Psoas muscle (tissue), 7 donors: ENCODE measurements at regions not wholly inside any gene's neighbourhood (a gene's known extent, or its start where the extent isn't known, plus 50 kb on each side); places are given as distances from the start of the nearest gene placed in this dataset.

Experiments used
- ATAC-seq, 4 donors: fragments of 200-7000 bp; cut with Tn5 transposase; one replicate each; pipeline ENCODE4 v1.9.1; 2020; ENCODE audit warnings: moderate library complexity in 3 of 4, mild to moderate bottlenecking in 2 of 4
- DNase-seq, 2 donors: peaks; one replicate each; pipeline ENCODE4 v3.0.0-alpha.2; 2020
- H3K27ac ChIP-seq: fragments of 200-600 bp; one replicate; pipeline ENCODE4 v1.8.0; 2022
- H3K27me3 ChIP-seq, 3 donors: fragments of 200-600 bp in 1 of 3; one replicate each; pipeline versions ENCODE4 v1.6.1 to v1.8.0; 2013 to 2022; ENCODE audit warnings: low read length in 2 of 3, mild to moderate bottlenecking in 2 of 3, moderate library complexity in 1 of 3; ENCODE audit not compliant: insufficient read depth in 3 of 3
- H3K36me3 ChIP-seq, 2 donors: fragments of 200-600 bp in 1 of 2; one replicate each; pipeline versions ENCODE4 v1.6.1 to v1.8.0; 2013 to 2022; ENCODE audit warnings: low read depth in 1 of 2, mild to moderate bottlenecking in 1 of 2, moderate library complexity in 1 of 2; ENCODE audit not compliant: insufficient read depth in 1 of 2
- H3K4me1 ChIP-seq: fragments of 200-600 bp; one replicate; pipeline ENCODE4 v1.8.0; 2022
- H3K4me3 ChIP-seq: fragments of 200-600 bp; one replicate; pipeline ENCODE4 v1.8.0; 2022; ENCODE audit warnings: mild to moderate bottlenecking
- H3K9me3 ChIP-seq: fragments of 200-600 bp; one replicate; pipeline ENCODE4 v1.8.0; 2022
- WGBS, 3 donors: extraction: QIAGEN DNeasy Blood & Tissue Kit; methylation state at CpG; one replicate each; pipeline versions ENCODE4 v1.1.6 to v1.1.7; 2013; 5-methylcytosine and 5-hydroxymethylcytosine counted together
- intact Hi-C, 2 donors: fragments of 100-400 bp; cut with DNase I; formaldehyde crosslinking; loops; one replicate each; pipeline versions ENCODE4 v1.11.0 to v1.14.2; 2022
- TF ChIP-seq, protein P1 (sequence below): fragments of 200-600 bp; IDR thresholded peaks from one replicate; pipeline ENCODE4 v1.8.0; 2022; ENCODE audit warnings: antibody characterized with exemption
- donor health status: healthy with polysubstance abuse.
- donor health status: DM: no; HTN: no; CAD: no; lungs with moderate emphysema.
- donor health status: Bipolar disorder and iron deficiency.
- donor health status: healthy.
- donor health status: DM: yes; HTN: yes; CAD: no.
- donor health status: DM: no; HTN: no; CAD: no.
- donor health status: DM: yes; HTN: yes; CAD: no.

DNA sequence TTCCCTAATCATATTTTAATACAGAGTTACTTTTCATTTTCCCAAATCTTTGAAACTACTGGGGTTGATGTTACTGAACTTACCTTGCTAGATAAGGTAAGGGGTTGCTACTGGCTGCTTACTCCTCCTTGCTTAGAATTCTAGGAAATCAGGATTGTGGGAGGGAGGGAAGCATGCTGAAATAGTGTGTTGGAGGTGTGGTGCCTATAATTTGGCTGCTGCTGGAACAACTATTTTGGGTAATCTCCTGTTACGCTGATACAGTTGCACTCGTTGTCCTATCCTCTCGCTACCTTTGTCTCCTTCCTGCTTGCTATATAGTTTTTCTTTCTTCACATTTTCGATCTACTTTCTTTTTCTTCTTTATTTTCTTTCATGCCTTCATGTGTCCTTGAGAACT is 83.7 kb downstream of the BMP2 start:
- no peaks in the 10 kb centered on the region for H3K9me3 ChIP-seq
- 65 to 80% (median 78%) methylated on average over 4 of the region's 4 CpGs for WGBS, 3 donors
- H3K36me3 ChIP-seq: no peaks in the 10 kb centered on the region
- intact Hi-C loops: no loop called here
- H3K4me3 ChIP-seq: no peak overlapping the region
- ATAC-seq (no peak), DNase-seq (no peak)
- TF ChIP-seq, protein P1, sequence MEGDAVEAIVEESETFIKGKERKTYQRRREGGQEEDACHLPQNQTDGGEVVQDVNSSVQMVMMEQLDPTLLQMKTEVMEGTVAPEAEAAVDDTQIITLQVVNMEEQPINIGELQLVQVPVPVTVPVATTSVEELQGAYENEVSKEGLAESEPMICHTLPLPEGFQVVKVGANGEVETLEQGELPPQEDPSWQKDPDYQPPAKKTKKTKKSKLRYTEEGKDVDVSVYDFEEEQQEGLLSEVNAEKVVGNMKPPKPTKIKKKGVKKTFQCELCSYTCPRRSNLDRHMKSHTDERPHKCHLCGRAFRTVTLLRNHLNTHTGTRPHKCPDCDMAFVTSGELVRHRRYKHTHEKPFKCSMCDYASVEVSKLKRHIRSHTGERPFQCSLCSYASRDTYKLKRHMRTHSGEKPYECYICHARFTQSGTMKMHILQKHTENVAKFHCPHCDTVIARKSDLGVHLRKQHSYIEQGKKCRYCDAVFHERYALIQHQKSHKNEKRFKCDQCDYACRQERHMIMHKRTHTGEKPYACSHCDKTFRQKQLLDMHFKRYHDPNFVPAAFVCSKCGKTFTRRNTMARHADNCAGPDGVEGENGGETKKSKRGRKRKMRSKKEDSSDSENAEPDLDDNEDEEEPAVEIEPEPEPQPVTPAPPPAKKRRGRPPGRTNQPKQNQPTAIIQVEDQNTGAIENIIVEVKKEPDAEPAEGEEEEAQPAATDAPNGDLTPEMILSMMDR: no peak
- no peak overlapping the region for H3K27ac ChIP-seq
- no peaks in the 10 kb centered on the region for H3K4me1 ChIP-seq
- H3K27me3 ChIP-seq: no peaks in the 10 kb centered on the region

DNA sequence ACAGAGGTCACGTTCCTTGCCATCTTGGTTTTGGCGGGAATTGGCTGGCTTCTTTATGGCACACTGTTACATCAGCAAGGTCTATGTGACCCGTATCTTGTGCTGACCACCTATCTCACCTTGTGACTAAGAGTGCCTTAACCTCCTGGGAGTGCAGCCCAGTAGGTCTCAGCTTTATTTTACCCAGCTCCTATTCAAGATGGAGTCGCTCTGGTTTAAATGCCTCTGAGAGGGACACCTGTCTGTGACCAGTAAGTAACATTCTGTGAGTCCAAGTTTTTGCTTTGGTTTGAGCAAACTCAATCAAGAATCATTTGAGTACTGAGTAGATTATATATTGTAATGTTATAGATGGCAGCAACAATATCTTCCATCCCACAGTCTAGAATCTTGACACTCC is 85.0 kb downstream of the BMP2 start:
- 88 to 93% (median 92%) methylated on average over 4 of the region's 4 CpGs for WGBS, 3 donors
- no peak for ATAC-seq
- Histone ChIP-seq H3K9me3 (no peaks in the 10 kb centered on the region), H3K27me3 (no peaks in the 10 kb centered on the region), H3K27ac (no peak overlapping the region), H3K36me3 (no peaks in the 10 kb centered on the region), H3K4me1 (no peaks in the 10 kb centered on the region), H3K4me3 (no peak overlapping the region)
- intact Hi-C loops: no loop called here
- no peak for DNase-seq
- TF ChIP-seq, protein P1: no peak

DNA sequence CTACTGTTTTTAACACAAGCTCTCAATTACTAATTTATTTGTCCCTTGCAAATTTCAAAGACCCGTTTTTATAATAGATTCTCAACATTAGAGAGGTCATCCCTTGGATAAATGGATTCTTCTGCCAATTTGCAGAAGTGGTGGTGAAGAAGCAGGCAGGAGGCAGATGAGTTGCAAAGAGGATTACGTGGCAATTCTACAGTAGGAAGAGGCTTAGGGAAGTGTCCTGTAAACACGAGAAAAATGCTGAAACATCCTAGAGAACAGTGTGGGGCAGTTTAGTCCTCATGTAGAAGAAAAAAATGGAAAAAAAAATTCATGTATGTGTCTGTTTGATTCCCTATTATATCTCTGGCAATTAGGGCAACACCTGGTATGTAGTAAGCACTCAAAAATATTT is 87.6 kb downstream of the BMP2 start:
- Histone ChIP-seq H3K9me3 (no peaks in the 10 kb centered on the region), H3K4me1 (no peaks in the 10 kb centered on the region), H3K27ac (no peak overlapping the region), H3K36me3 (no peaks in the 10 kb centered on the region), H3K27me3 (no peaks in the 10 kb centered on the region), H3K4me3 (no peak overlapping the region)
- 44 to 50% (median 45%) methylated on average over 3 of the region's 3 CpGs for WGBS, 3 donors
- TF ChIP-seq, protein P1: no peak
- ATAC-seq (no peak), DNase-seq (no peak)
- intact Hi-C loops: no loop called here

GRCh38 chr20:6855796-6856195 is 88.3 kb downstream of the BMP2 start:
- TF ChIP-seq, protein P1: no peak
- DNase-seq (no peak), ATAC-seq (no peak)
- 10 to 14% (median 11%) methylated on average over 1 of the region's 1 CpG for WGBS, 3 donors
- Histone ChIP-seq H3K9me3 (no peaks in the 10 kb centered on the region), H3K27me3 (no peaks in the 10 kb centered on the region), H3K4me1 (no peaks in the 10 kb centered on the region), H3K36me3 (no peaks in the 10 kb centered on the region), H3K4me3 (no peak overlapping the region), H3K27ac (no peak overlapping the region)
- intact Hi-C loops: no loop called here

GRCh38 chr20:6857927-6858326 is 90.4 kb downstream of the BMP2 start:
- no peaks in the 10 kb centered on the region for H3K4me1 ChIP-seq
- TF ChIP-seq, protein P1: no peak
- no peaks in the 10 kb centered on the region for H3K36me3 ChIP-seq
- 85 to 88% (median 86%) methylated on average over 5 of the region's 5 CpGs for WGBS, 3 donors
- no peaks in the 10 kb centered on the region for H3K9me3 ChIP-seq
- intact Hi-C loops: no loop called here
- H3K27me3 ChIP-seq: no peaks in the 10 kb centered on the region
- H3K27ac ChIP-seq: no peak overlapping the region
- ATAC-seq (no peak), DNase-seq (no peak)
- no peak overlapping the region for H3K4me3 ChIP-seq
